ENCODE measurements at regions not wholly inside any gene's neighbourhood (a gene's known extent, or its start where the extent isn't known, plus 50 kb on each side); places are given as distances from the start of the nearest gene placed in this dataset.
"Not testable (repeated sequence)": the region's sequence is repeated elsewhere in the genome, so short reads cannot be mapped to it uniquely, and the experiment has no call there.

GRCh38 chr5:116861097-116861496 lies 286.5 kb upstream of the SEMA6A start:
- Histone ChIP-seq H3K27me3 (ENCODE audit: control insufficient read depth, insufficient read depth, low read length) (no peaks in the 10 kb centered on the region), H3K4me3 (ENCODE audit: low read depth, low read length) (no peak overlapping the region), H3K36me3 (ENCODE audit: control insufficient read depth, insufficient read depth, low read length) (no peaks in the 10 kb centered on the region)
- TF ChIP-seq CTCF (IDR thresholded peaks at IDR 0.05; ENCODE audit: insufficient read depth, low read length, severe bottlenecking), result no peak
- DNase-seq (ENCODE audit: low read depth), result no peak
- no peak for FAIRE-seq

- no peak for TF ChIP-seq CTCF (IDR thresholded peaks at IDR 0.05; ENCODE audit: insufficient read depth, low read length, severe bottlenecking)
- Histone ChIP-seq H3K27me3 (ENCODE audit: control insufficient read depth, insufficient read depth, low read length) (no peaks in the 10 kb centered on the region), H3K36me3 (ENCODE audit: control insufficient read depth, insufficient read depth, low read length) (no peaks in the 10 kb centered on the region), H3K4me3 (ENCODE audit: low read depth, low read length) (no peak overlapping the region)
- DNase-seq (ENCODE audit: low read depth) (peak; percentile 8), FAIRE-seq (no peak)
Measured at GRCh38 chr5:116859666-116860320, 285.2 kb upstream of the SEMA6A start.

GRCh38 chr5:116858705-116859333 lies 284.2 kb upstream of the SEMA6A start:
- Histone ChIP-seq H3K27me3 (ENCODE audit: control insufficient read depth, insufficient read depth, low read length) (no peaks in the 10 kb centered on the region), H3K36me3 (ENCODE audit: control insufficient read depth, insufficient read depth, low read length) (no peaks in the 10 kb centered on the region), H3K4me3 (ENCODE audit: low read depth, low read length) (no peak overlapping the region)
- DNase-seq (ENCODE audit: low read depth) (no peak), FAIRE-seq (no peak)
- TF ChIP-seq CTCF (IDR thresholded peaks at IDR 0.05; ENCODE audit: insufficient read depth, low read length, severe bottlenecking), result no peak

GRCh38 chr5:116858020-116858419 lies 283.4 kb upstream of the SEMA6A start:
- not testable (repeated sequence) for FAIRE-seq; H3K36me3 ChIP-seq (ENCODE audit: control insufficient read depth, insufficient read depth, low read length); H3K4me3 ChIP-seq (ENCODE audit: low read depth, low read length)

GRCh38 chr5:116856271-116856670 lies 281.6 kb upstream of the SEMA6A start:
- H3K36me3 ChIP-seq (ENCODE audit: control insufficient read depth, insufficient read depth, low read length), result no peaks in the 10 kb centered on the region
- FAIRE-seq, result no peak
- no peak for DNase-seq (ENCODE audit: low read depth)
- TF ChIP-seq CTCF (IDR thresholded peaks at IDR 0.05; ENCODE audit: insufficient read depth, low read length, severe bottlenecking), result no peak
- no peak overlapping the region for H3K4me3 ChIP-seq (ENCODE audit: low read depth, low read length)
- no peaks in the 10 kb centered on the region for H3K27me3 ChIP-seq (ENCODE audit: control insufficient read depth, insufficient read depth, low read length)

More at GRCh38 chr5:116858020-116858419, 283.4 kb upstream of the SEMA6A start:
- DNase-seq (ENCODE audit: low read depth); H3K27me3 ChIP-seq (ENCODE audit: control insufficient read depth, insufficient read depth, low read length): not testable (repeated sequence)

GRCh38 chr5:116853992-116854391 lies 279.4 kb upstream of the SEMA6A start:
- FAIRE-seq (no peak), DNase-seq (ENCODE audit: low read depth) (no peak)
- no peaks in the 10 kb centered on the region for H3K27me3 ChIP-seq (ENCODE audit: control insufficient read depth, insufficient read depth, low read length)
- no peak overlapping the region for H3K4me3 ChIP-seq (ENCODE audit: low read depth, low read length)
- no peaks in the 10 kb centered on the region for H3K36me3 ChIP-seq (ENCODE audit: control insufficient read depth, insufficient read depth, low read length)
- TF ChIP-seq CTCF (IDR thresholded peaks at IDR 0.05; ENCODE audit: insufficient read depth, low read length, severe bottlenecking), result no peak

All from bronchial epithelial cell (primary cell).